GM20000 (cell line): ENCODE measurements at regions not wholly inside any gene's neighbourhood (a gene's known extent, or its start where the extent isn't known, plus 50 kb on each side); places are given as distances from the start of the nearest gene placed in this dataset.
"Not testable (repeated sequence)": the region's sequence is repeated elsewhere in the genome, so short reads cannot be mapped to it uniquely, and the experiment has no call there.

Source experiments
- DNase-seq: peaks from one replicate; pipeline ENCODE4 v3.0.0; 2012; ENCODE audit warnings: low spot score
- CTCF ChIP-seq: IDR thresholded peaks from 2 replicates; pipeline ENCODE4 v1.5.1; 2012; ENCODE audit warnings: mild to moderate bottlenecking, control low read depth; ENCODE audit errors: extremely low read depth, missing control alignments

DNA sequence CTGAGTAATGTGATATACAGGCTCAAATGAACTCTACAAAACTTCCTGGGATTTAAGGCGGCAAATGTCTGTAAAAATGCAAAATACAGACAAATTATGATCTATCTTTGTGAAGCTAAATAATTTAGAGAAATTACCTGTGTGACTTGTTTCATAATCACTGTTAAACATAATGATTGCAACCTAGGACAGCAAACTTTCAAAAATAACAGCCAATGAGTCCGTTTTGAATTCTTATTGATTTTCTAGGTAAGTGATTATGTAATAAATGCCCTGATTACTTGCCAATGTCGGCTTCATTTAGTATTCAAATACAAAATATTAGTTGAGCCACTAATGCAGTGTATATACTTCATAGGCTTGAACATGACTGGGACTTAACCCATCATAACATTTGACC, 238.2 kb upstream of the DAB2 start:
- TF ChIP-seq CTCF: no peak
- DNase-seq: no peak

- TF ChIP-seq CTCF: no peak
- DNase-seq: no peak
Observed at GRCh38 chr5:39661026-39661779, 236.4 kb upstream of the DAB2 start.

DNA sequence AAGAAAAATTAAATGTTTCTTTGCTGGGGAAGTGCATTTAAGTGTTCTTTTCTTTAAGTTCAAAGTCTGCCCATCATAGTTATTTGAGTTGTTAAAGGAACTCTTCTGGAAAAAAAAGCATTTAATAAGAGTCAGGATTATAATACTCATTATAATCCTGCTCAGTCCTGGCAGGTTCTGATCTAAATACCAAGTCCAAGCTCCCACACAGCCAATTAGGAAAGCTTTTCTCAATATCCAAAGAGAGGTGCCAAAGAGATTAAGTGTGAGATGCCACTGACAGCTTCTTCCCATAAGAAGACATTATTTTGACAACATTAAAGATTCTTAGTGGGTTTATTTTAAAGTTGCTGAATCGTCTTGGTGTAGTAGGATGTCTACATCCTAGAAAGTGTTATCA, 235.2 kb upstream of the DAB2 start:
- DNase-seq: no peak
- no peak for TF ChIP-seq CTCF

DNA sequence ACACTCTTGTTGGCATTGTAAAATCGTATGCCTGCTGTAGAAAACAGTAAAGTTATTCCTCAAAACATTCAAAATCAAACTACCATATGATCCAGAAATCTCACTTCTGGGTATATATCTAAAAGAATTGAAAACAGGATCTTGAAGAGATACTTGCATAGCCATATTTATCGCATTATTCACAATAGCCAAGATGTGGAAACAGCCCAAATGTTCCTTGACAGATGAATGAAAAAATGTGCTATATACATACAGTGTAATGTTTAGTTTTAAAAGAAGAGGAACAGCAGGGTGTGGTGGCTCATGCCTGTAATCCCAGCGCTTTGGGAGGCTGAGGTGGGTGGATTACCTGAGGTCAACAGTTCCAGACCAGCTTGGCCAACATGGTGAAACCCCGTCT, 234.1 kb upstream of the DAB2 start:
- DNase-seq: no peak
- no peak for TF ChIP-seq CTCF

DNA sequence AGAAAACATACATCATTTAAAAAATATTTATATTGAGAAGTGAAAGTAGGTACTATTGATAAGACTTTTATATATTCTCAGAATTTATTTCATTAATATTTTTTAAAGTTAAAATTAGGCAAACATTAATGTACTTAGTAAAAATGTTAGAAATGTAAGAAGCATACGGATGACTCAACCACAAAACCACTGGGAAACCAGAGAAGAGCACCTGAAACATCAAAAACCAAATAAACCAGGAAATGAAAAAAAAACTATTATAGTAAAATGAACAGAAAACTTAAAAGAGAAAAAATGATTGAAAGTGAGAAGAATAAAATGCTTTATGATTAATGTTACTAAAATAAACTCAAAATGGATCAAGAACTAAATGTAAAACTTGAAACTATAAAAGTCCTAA, 233.2 kb upstream of the DAB2 start:
- no peak for DNase-seq

GRCh38 chr5:39656600-39656999, 231.8 kb upstream of the DAB2 start:
- DNase-seq: no peak

More for the DNA sequence above, 233.2 kb upstream of the DAB2 start:
- TF ChIP-seq CTCF: no peak

GRCh38 chr5:39654715-39655114, 229.9 kb upstream of the DAB2 start:
- DNase-seq: no peak
- TF ChIP-seq CTCF: no peak

More at GRCh38 chr5:39656600-39656999, 231.8 kb upstream of the DAB2 start:
- TF ChIP-seq CTCF: no peak

DNA sequence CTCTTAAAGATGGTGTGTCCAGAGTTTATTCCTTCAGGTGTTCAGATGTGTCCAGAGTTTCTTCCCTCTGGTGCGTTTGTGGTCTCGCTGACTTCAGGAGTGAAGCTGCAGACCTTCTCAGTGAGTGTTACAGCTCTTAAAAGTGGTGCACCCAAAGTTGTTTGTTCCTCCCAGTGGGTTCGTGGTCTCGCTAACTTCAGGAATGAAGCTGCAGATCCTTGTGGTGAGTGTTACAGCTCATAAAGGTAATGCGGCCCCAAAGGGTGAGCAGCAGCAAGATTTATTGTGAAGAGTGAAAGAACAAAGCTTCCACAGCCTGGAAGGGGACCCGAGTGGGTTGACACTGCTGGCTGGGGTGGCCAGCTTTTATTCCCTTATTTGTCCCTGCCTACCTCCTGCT, 227.7 kb upstream of the DAB2 start:
- DNase-seq: not testable (repeated sequence)
